ENCODE measurements at regions not wholly inside any gene's neighbourhood (a gene's known extent, or its start where the extent isn't known, plus 50 kb on each side); places are given as distances from the start of the nearest gene placed in this dataset.
"Not testable (repeated sequence)": the region's sequence is repeated elsewhere in the genome, so short reads cannot be mapped to it uniquely, and the experiment has no call there.

DNA sequence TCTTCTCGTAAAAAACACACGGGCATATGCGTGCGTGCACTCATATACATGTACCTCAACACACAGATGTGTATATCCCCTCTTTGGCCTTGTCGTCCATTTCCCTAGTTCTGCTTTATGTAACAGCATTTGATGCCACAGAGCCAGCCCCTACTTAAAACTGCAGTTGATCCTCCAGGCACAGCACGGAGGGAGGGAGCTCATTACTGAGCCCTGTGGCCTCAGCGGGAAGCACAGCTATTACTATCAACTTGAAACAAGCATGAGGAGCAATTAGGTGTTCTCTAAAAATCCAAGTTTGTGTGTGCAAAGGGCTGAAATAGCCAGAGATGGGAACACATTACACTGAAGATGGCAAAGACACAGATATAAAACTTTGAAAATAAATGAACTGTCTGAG, 580.9 kb downstream of the GLRX3 start:
- ATAC-seq (no peak), DNase-seq (no peak)
- Histone ChIP-seq H3K36me3 (no peaks in the 10 kb centered on the region), H3K27ac (no peak overlapping the region), H3K4me3 (no peak overlapping the region), H3K4me1 (no peaks in the 10 kb centered on the region), H3K27me3 (peaks cover 0 to 39% (median 16%) of the 10 kb centered on the region in 7 donors), H3K9me3 (no peaks in the 10 kb centered on the region)
- WGBS, 2 donors: 59 to 69% methylated on average over 7 of the region's 7 CpGs
- TF ChIP-seq, protein P1, sequence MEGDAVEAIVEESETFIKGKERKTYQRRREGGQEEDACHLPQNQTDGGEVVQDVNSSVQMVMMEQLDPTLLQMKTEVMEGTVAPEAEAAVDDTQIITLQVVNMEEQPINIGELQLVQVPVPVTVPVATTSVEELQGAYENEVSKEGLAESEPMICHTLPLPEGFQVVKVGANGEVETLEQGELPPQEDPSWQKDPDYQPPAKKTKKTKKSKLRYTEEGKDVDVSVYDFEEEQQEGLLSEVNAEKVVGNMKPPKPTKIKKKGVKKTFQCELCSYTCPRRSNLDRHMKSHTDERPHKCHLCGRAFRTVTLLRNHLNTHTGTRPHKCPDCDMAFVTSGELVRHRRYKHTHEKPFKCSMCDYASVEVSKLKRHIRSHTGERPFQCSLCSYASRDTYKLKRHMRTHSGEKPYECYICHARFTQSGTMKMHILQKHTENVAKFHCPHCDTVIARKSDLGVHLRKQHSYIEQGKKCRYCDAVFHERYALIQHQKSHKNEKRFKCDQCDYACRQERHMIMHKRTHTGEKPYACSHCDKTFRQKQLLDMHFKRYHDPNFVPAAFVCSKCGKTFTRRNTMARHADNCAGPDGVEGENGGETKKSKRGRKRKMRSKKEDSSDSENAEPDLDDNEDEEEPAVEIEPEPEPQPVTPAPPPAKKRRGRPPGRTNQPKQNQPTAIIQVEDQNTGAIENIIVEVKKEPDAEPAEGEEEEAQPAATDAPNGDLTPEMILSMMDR (IDR thresholded peaks at IDR 0.05): no peak
- intact Hi-C loops (cut with DNase I): no loop called here

DNA sequence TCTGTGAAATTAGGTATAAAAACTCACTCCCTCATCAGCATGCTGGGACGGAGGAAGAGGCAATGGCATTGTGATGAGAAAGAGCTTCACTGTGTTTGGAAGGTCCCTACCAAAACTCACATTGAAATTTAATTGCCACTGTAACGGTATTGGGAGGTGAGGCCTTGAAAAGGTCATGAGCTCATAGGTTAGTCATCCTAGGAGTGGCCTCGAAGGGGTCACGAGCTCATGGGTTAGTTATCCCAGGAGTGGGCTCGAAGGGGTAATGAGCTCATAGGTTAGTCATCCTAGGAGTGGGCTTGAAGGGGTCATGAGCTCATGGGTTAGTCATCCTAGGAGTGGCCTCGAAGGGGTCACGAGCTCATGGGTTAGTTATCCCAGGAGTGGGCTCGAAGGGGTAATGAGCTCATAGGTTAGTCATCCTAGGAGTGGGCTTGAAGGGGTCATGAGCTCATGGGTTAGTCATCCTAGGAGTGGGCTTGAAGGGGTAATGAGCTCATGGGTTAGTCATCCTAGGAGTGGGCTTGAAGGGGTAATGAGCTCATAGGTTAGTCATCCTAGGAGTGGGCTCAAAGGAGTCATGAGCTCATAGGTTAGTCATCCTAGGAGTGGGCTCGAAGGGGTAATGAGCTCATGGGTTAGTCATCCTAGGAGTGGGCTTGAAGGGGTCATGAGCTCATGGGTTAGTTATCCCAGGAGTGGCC, 582.7 kb downstream of the GLRX3 start:
- intact Hi-C loops (cut with DNase I); H3K4me3 ChIP-seq; ATAC-seq; H3K4me1 ChIP-seq; H3K27ac ChIP-seq; H3K9me3 ChIP-seq; H3K36me3 ChIP-seq; DNase-seq: not testable (repeated sequence)
- H3K27me3 ChIP-seq: peaks cover 0 to 38% (median 11%) of the 10 kb centered on the region in 7 donors
- 55 to 67% methylated on average over 8 to 9 of the region's 9 CpGs for WGBS, 2 donors

DNA sequence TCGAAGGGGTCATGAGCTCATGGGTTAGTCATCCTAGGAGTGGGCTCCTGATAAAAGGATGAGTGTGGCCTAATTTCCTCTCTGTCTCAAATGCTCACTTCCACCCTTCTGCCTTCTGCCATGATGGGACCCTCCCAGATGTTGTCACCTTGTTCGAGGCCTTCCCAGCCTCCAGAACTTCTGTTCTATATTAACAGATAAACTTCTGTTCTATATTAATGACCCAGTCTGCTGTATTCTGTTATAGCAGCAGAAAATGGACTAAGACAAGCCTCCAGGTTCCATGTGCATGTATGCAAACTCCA, 583.2 kb downstream of the GLRX3 start:
- no peak for ATAC-seq
- peaks cover 0 to 38% (median 6%) of the 10 kb centered on the region in 7 donors for H3K27me3 ChIP-seq
- no peak for DNase-seq
- no peaks in the 10 kb centered on the region for H3K36me3 ChIP-seq
- intact Hi-C loops (cut with DNase I): no loop called here
- H3K4me3 ChIP-seq: no peak overlapping the region
- TF ChIP-seq, protein P1 (IDR thresholded peaks at IDR 0.05): no peak
- 37 to 45% methylated on average over 2 of the region's 2 CpGs for WGBS, 2 donors
- H3K27ac ChIP-seq: no peak overlapping the region
- no peaks in the 10 kb centered on the region for H3K9me3 ChIP-seq
- no peaks in the 10 kb centered on the region for H3K4me1 ChIP-seq

DNA sequence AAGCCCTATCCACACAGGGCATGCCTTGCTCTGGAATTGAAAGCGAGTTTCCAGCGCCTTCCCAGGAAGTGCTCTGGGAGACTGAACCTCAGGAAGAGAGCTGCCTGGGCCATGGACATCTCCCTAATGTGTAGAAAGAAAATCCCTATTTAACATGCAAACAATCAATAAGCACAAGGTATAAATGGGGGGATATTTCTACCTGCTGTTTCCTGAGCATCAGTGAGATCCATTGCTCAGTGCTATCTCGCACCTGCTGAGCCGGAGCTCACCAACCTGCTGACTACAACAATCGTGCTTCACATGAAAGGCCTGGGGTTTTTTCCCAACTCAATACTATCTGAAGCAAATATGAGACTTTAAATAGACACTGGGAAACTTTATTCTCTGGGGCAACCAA, 584.0 kb downstream of the GLRX3 start:
- TF ChIP-seq, protein P1 (IDR thresholded peaks at IDR 0.05): no peak
- intact Hi-C loops (cut with DNase I): no loop called here
- no peak for ATAC-seq

DNA sequence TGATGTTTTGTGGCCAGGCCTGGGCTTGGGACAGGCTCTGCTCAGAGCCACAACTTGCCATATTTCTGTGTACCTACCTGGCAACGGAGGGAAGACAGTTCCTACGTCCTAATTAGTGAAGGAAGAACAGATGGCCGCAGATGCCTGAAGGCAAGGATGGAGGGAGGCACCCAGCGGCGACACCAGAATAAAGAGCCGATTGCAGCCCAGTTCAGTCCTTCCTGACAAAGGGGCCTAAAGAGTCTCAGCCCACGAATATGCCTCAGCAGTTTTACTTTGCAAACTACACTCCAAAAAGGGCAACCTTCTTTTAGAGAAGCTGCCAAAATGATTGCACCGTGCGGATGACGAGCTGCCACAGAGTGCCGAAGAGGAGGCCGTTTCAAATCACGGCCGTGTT, 585.8 kb downstream of the GLRX3 start:
- TF ChIP-seq, protein P1 (IDR thresholded peaks at IDR 0.05): no peak
- Histone ChIP-seq H3K9me3 (no peaks in the 10 kb centered on the region), H3K4me1 (no peaks in the 10 kb centered on the region), H3K27me3 (peaks cover 0 to 29% (median 5%) of the 10 kb centered on the region in 7 donors), H3K4me3 (no peak overlapping the region), H3K27ac (no peak overlapping the region), H3K36me3 (no peaks in the 10 kb centered on the region)
- ATAC-seq (no peak), DNase-seq (no peak)
- intact Hi-C loops (cut with DNase I): no loop called here
- WGBS, 2 donors: 71 to 77% methylated on average over 14 of the region's 14 CpGs

More for the DNA sequence above, 584.0 kb downstream of the GLRX3 start:
- no peak for DNase-seq
- H3K9me3 ChIP-seq: no peaks in the 10 kb centered on the region
- WGBS, 2 donors: 83 to 88% methylated on average over 5 of the region's 5 CpGs
- H3K27ac ChIP-seq: no peak overlapping the region
- peaks cover 0 to 36% (median 0%) of the 10 kb centered on the region in 7 donors for H3K27me3 ChIP-seq
- H3K36me3 ChIP-seq: no peaks in the 10 kb centered on the region
- no peaks in the 10 kb centered on the region for H3K4me1 ChIP-seq
- no peak overlapping the region for H3K4me3 ChIP-seq
